ENCODE measurements at regions not wholly inside any gene's neighbourhood (a gene's known extent, or its start where the extent isn't known, plus 50 kb on each side); places are given as distances from the start of the nearest gene placed in this dataset.

DNA sequence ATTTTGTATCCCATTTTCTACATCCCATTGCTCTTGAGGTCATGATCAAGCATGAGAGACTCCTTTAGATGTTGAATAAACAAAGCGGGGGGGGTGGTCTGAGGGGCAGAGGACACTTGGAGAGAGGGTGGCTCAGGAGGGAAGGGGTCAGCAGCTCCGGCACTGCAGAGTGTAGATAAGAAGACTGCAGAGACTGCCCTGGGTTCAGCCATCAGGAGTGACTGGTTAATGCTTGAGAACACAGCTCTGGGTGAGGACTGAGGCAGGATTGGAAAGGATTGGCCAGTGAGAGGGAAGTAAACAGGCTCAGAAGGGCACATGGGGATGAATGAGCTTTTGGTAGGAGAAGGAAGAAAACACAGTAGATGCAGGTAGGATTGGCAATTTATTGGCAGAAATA, 205.3 kb upstream of the CNR1 start:
- no peak for DNase-seq (ENCODE audit: low spot score, unreplicated experiment)
- TF ChIP-seq, protein P1, sequence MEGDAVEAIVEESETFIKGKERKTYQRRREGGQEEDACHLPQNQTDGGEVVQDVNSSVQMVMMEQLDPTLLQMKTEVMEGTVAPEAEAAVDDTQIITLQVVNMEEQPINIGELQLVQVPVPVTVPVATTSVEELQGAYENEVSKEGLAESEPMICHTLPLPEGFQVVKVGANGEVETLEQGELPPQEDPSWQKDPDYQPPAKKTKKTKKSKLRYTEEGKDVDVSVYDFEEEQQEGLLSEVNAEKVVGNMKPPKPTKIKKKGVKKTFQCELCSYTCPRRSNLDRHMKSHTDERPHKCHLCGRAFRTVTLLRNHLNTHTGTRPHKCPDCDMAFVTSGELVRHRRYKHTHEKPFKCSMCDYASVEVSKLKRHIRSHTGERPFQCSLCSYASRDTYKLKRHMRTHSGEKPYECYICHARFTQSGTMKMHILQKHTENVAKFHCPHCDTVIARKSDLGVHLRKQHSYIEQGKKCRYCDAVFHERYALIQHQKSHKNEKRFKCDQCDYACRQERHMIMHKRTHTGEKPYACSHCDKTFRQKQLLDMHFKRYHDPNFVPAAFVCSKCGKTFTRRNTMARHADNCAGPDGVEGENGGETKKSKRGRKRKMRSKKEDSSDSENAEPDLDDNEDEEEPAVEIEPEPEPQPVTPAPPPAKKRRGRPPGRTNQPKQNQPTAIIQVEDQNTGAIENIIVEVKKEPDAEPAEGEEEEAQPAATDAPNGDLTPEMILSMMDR (IDR thresholded peaks at IDR 0.05; ENCODE audit: unreplicated experiment): no peak
- no peak overlapping the region for H3K4me3 Mint-ChIP-seq (ENCODE audit: low read depth)
- no peaks in the 10 kb centered on the region for H3K27me3 Mint-ChIP-seq
- H3K27ac Mint-ChIP-seq: peak overlapping the region; percentile 18
- no peaks in the 10 kb centered on the region for H3K36me3 Mint-ChIP-seq (ENCODE audit: insufficient read depth)
- no peaks in the 10 kb centered on the region for H3K9me3 Mint-ChIP-seq (ENCODE audit: low read depth)
- no peaks in the 10 kb centered on the region for H3K4me1 Mint-ChIP-seq (ENCODE audit: low read depth)

DNA sequence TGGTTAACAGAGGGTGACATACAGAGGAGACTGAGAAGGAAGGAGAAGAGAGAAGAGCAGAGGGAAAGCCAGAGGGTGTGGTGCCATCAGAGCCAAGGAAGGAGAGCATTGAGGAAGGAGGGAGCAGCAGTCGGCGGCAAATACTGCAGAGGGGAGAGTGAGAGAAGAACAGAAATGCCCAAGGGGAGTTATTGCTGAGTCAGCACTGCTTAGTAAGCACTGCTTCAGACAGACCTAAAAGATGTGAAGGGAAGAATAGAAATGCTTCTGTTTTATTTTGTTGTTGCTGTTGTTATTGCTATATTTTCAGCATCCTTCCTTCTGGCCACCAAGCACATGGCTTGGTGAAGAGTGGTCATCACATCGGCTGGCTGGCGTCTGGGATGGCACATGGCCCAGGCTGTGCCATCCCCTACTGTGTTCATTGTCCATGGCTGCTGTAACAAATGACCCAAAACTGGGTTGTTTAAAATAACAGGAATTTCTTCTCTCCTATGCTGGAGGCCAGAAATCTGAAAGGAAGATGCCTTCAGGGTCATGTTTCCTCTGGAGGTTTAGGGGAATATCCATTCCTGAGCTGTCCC, 204.1 kb upstream of the CNR1 start:
- H3K4me1 Mint-ChIP-seq (ENCODE audit: low read depth): no peaks in the 10 kb centered on the region
- DNase-seq (ENCODE audit: low spot score, unreplicated experiment): no peak

DNA sequence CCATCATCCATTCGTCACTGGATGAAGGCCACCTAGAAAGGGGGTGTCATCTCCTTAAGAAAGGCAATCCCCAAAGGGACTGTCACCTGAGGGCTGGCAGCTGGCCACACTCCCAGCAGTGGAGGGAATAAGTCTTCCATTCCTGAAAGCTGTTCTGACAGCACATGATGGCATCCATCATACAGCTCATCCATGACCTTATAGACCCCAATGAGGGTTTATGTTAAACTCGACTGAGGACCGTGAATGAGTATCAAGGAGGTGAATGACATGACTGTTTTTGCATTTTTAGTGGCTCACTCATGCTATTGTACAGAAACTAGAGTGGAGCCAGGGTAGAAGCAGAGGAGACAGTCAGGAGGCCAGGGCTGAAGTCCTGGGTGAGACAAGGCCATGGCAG, 203.1 kb upstream of the CNR1 start:
- H3K27ac Mint-ChIP-seq: peak overlapping the region; percentile 38
- TF ChIP-seq, protein P1 (IDR thresholded peaks at IDR 0.05; ENCODE audit: unreplicated experiment): no peak

More for the DNA sequence above, 204.1 kb upstream of the CNR1 start:
- Mint-ChIP-seq H3K36me3 (ENCODE audit: insufficient read depth) (no peaks in the 10 kb centered on the region), H3K27ac (no peak overlapping the region), H3K4me3 (ENCODE audit: low read depth) (no peak overlapping the region), H3K27me3 (no peaks in the 10 kb centered on the region), H3K9me3 (ENCODE audit: low read depth) (no peaks in the 10 kb centered on the region)
- TF ChIP-seq, protein P1 (IDR thresholded peaks at IDR 0.05; ENCODE audit: unreplicated experiment): no peak

GRCh38 chr6:88368071-88368787, 202.1 kb upstream of the CNR1 start:
- TF ChIP-seq, protein P1 (IDR thresholded peaks at IDR 0.05; ENCODE audit: unreplicated experiment): no peak
- H3K36me3 Mint-ChIP-seq (ENCODE audit: insufficient read depth): no peaks in the 10 kb centered on the region
- no peaks in the 10 kb centered on the region for H3K27me3 Mint-ChIP-seq
- DNase-seq (ENCODE audit: low spot score, unreplicated experiment): no peak
- H3K4me3 Mint-ChIP-seq (ENCODE audit: low read depth): no peak overlapping the region
- H3K27ac Mint-ChIP-seq: no peak overlapping the region
- H3K4me1 Mint-ChIP-seq (ENCODE audit: low read depth): no peaks in the 10 kb centered on the region
- no peaks in the 10 kb centered on the region for H3K9me3 Mint-ChIP-seq (ENCODE audit: low read depth)

More for the DNA sequence above, 203.1 kb upstream of the CNR1 start:
- no peak for DNase-seq (ENCODE audit: low spot score, unreplicated experiment)
- H3K9me3 Mint-ChIP-seq (ENCODE audit: low read depth): no peaks in the 10 kb centered on the region
- no peaks in the 10 kb centered on the region for H3K4me1 Mint-ChIP-seq (ENCODE audit: low read depth)
- H3K36me3 Mint-ChIP-seq (ENCODE audit: insufficient read depth): no peaks in the 10 kb centered on the region
- H3K4me3 Mint-ChIP-seq (ENCODE audit: low read depth): no peak overlapping the region
- no peaks in the 10 kb centered on the region for H3K27me3 Mint-ChIP-seq

GRCh38 chr6:88367248-88367647, 201.1 kb upstream of the CNR1 start:
- no peaks in the 10 kb centered on the region for H3K4me1 Mint-ChIP-seq (ENCODE audit: low read depth)
- no peaks in the 10 kb centered on the region for H3K36me3 Mint-ChIP-seq (ENCODE audit: insufficient read depth)
- no peak for DNase-seq (ENCODE audit: low spot score, unreplicated experiment)
- TF ChIP-seq, protein P1 (IDR thresholded peaks at IDR 0.05; ENCODE audit: unreplicated experiment): no peak
- H3K4me3 Mint-ChIP-seq (ENCODE audit: low read depth): no peak overlapping the region
- no peaks in the 10 kb centered on the region for H3K27me3 Mint-ChIP-seq
- H3K9me3 Mint-ChIP-seq (ENCODE audit: low read depth): no peaks in the 10 kb centered on the region
- no peak overlapping the region for H3K27ac Mint-ChIP-seq
